NB4 (cell line): ENCODE measurements at regions not wholly inside any gene's neighbourhood (a gene's known extent, or its start where the extent isn't known, plus 50 kb on each side); places are given as distances from the start of the nearest gene placed in this dataset.

Experiments
- DNase-seq: peaks from one replicate; pipeline ENCODE4 v3.0.0; 2010; ENCODE audit warnings: low read depth
- H3K4me3 ChIP-seq: one replicate; pipeline ENCODE4 v1.5.1; 2011; ENCODE audit warnings: mild to moderate bottlenecking, low read depth, low read length, moderate library complexity
- CTCF ChIP-seq: IDR thresholded peaks from one replicate; pipeline ENCODE4 v1.5.1; 2012; ENCODE audit warnings: low read depth, low read length
- MAX ChIP-seq: IDR thresholded peaks from 2 replicates; pipeline ENCODE4 v1.6.1; 2011; ENCODE audit warnings: low read depth, low read length
- MYC ChIP-seq: IDR thresholded peaks from 2 replicates; pipeline ENCODE4 v1.6.1; 2011; ENCODE audit warnings: low read depth, low read length
- POLR2A ChIP-seq: IDR thresholded peaks from 2 replicates; pipeline ENCODE4 v1.6.1; 2011; ENCODE audit warnings: mild to moderate bottlenecking; ENCODE audit not compliant: insufficient read length; ENCODE audit errors: extremely low read depth

GRCh38 chr15:36358523-36358922 is 220.9 kb upstream of the CDIN1 start:
- no peak overlapping the region for H3K4me3 ChIP-seq
- no peak for DNase-seq
- TF ChIP-seq MYC = no peak
- no peak for TF ChIP-seq POLR2A
- no peak for TF ChIP-seq CTCF
- TF ChIP-seq MAX = no peak

GRCh38 chr15:36359286-36359685 is 220.1 kb upstream of the CDIN1 start:
- no peak overlapping the region for H3K4me3 ChIP-seq
- TF ChIP-seq MAX (no peak), MYC (no peak), POLR2A (no peak), CTCF (no peak)
- no peak for DNase-seq

GRCh38 chr15:36361351-36361870 is 218.0 kb upstream of the CDIN1 start:
- TF ChIP-seq POLR2A (no peak), MYC (no peak), MAX (no peak), CTCF (no peak)
- DNase-seq = no peak
- H3K4me3 ChIP-seq = no peak overlapping the region

- DNase-seq = no peak
- H3K4me3 ChIP-seq = no peak overlapping the region
- TF ChIP-seq MAX (no peak), CTCF (no peak), MYC (no peak), POLR2A (no peak)
Observed at GRCh38 chr15:36362509-36362915, 216.9 kb upstream of the CDIN1 start.

- no peak for DNase-seq
- no peak for TF ChIP-seq POLR2A
- TF ChIP-seq MAX = no peak
- no peak for TF ChIP-seq MYC
- TF ChIP-seq CTCF = no peak
- H3K4me3 ChIP-seq = no peak overlapping the region
Observed at GRCh38 chr15:36363335-36363734, 216.1 kb upstream of the CDIN1 start.

GRCh38 chr15:36364377-36364776 is 215.0 kb upstream of the CDIN1 start:
- no peak overlapping the region for H3K4me3 ChIP-seq
- no peak for DNase-seq
- TF ChIP-seq MAX (no peak), POLR2A (no peak), MYC (no peak), CTCF (no peak)
